ENCODE measurements at regions not wholly inside any gene's neighbourhood (a gene's known extent, or its start where the extent isn't known, plus 50 kb on each side); places are given as distances from the start of the nearest gene placed in this dataset.
A peak's percentile ranks its signal among the peaks of the same experiment; 100 is the strongest.

GRCh38 chr2:47309952-47310800, 58.9 kb upstream of the EPCAM start:
- peak; percentile 84 for DNase-seq (ENCODE audit: low spot score)
- no peak for TF ChIP-seq CTCF (IDR thresholded peaks at IDR 0.05; ENCODE audit: extremely low read depth, missing control alignments)

DNA sequence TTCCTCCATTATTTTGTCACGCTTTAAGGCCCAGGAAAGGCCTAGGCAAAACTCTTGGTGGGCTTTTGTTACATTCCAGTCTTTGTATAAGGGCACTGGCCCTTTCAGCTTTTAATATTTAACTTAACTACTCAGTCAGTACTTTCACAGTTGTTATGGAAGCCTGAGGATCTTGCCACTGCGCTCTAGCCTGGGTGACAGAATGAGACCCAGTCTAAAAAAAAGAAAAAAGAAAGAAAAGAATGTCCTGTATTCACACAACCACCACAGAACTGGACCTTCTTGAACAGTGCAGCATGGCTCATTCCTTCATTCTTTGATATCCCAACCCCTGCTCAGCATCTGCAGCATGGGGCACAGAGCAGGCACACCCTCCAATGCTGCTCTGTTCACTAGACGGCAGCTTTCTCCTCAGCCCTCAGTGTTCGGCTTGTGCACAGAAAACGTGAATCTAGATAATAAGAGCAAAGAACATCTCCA, 59.6 kb upstream of the EPCAM start:
- no peak for TF ChIP-seq CTCF (IDR thresholded peaks at IDR 0.05; ENCODE audit: extremely low read depth, missing control alignments)
- DNase-seq (ENCODE audit: low spot score), result no peak

DNA sequence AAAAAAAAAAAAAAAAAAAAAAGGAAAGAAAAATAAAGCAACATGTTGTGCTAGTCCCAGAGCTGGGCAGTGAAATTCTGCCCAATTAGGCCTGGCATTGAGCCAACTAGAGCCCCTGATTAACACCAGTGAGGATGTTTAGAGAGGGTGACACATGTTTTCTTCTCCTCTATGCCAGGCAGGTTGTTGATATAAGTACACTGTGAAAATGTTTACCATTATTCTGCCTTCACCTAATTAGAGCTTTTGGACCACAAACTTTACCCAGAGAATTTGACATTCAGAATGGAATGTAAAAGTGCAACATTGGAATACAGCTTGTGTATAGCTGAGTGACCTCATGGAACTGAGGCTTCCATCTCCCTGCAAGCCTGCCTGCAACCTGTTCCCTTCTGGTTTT, 62.0 kb upstream of the EPCAM start:
- DNase-seq (ENCODE audit: low spot score), result no peak

GRCh38 chr2:47304654-47305053, 64.5 kb upstream of the EPCAM start:
- TF ChIP-seq CTCF (IDR thresholded peaks at IDR 0.05; ENCODE audit: extremely low read depth, missing control alignments), result no peak

More for the DNA sequence above, 62.0 kb upstream of the EPCAM start:
- TF ChIP-seq CTCF (IDR thresholded peaks at IDR 0.05; ENCODE audit: extremely low read depth, missing control alignments), result no peak

GRCh38 chr2:47303341-47304148, 65.6 kb upstream of the EPCAM start:
- TF ChIP-seq CTCF (IDR thresholded peaks at IDR 0.05; ENCODE audit: extremely low read depth, missing control alignments), result no peak
- DNase-seq (ENCODE audit: low spot score), result no peak

More at GRCh38 chr2:47304654-47305053, 64.5 kb upstream of the EPCAM start:
- no peak for DNase-seq (ENCODE audit: low spot score)

DNA sequence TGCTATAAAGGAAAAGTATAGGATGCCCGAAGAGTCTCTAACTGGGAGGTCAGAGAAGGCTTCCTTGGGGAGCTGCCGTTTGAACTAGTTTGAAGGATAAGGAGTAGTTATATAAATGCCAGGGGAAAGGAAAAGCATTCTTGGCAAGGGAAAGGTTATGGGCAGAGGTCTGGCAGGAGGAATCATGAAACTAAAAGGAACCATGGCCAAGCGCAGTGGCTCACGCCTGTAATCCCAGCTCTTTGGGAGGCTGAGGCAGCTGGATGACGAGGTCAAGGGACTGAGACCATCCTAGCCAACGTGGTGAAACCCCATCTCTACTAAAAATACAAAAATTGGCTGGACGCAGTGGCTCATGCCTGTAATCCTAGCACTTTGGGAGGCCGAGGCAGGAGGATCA, 66.8 kb upstream of the EPCAM start:
- TF ChIP-seq CTCF (IDR thresholded peaks at IDR 0.05; ENCODE audit: extremely low read depth, missing control alignments), result no peak
- no peak for DNase-seq (ENCODE audit: low spot score)

- DNase-seq (ENCODE audit: low spot score), result no peak
- no peak for TF ChIP-seq CTCF (IDR thresholded peaks at IDR 0.05; ENCODE audit: extremely low read depth, missing control alignments)
Measured at GRCh38 chr2:47301731-47302130, 67.4 kb upstream of the EPCAM start.

Measured in GM20000 (cell line).